MM.1S (cell line): ENCODE measurements at regions not wholly inside any gene's neighbourhood (a gene's known extent, or its start where the extent isn't known, plus 50 kb on each side); places are given as distances from the start of the nearest gene placed in this dataset.

ENCODE experiments used
- DNase-seq: peaks from one replicate; pipeline ENCODE4 v3.0.0-alpha.2; 2015
- H2AFZ ChIP-seq: fragments of 300-600 bp; sonication (generic); 2 replicates; pipeline ENCODE4 v1.6.0; 2016; ENCODE audit warnings: antibody characterized with exemption, low read length
- H3F3A ChIP-seq: fragments of 300-600 bp; sonication (generic); 2 replicates; pipeline ENCODE4 v1.6.1; 2016; ENCODE audit warnings: mild to moderate bottlenecking, antibody characterized with exemption, low read length, moderate library complexity, mixed read lengths; ENCODE audit not compliant: insufficient read depth
- H3K27ac ChIP-seq: fragments of 300-600 bp; sonication (generic); 2 replicates; pipeline ENCODE4 v1.5.1; 2016; ENCODE audit warnings: mild to moderate bottlenecking, low read length
- H3K27me3 ChIP-seq: fragments of 300-600 bp; sonication (generic); replicated peaks from 2 replicates; pipeline ENCODE4 v1.6.0; 2016; ENCODE audit warnings: low read length; ENCODE audit not compliant: insufficient read depth
- H3K36me3 ChIP-seq: fragments of 300-600 bp; sonication (generic); replicated peaks from 2 replicates; pipeline ENCODE4 v1.6.1; 2016; ENCODE audit warnings: mild to moderate bottlenecking, low read length, mixed read lengths; ENCODE audit not compliant: insufficient read depth
- H3K4me1 ChIP-seq: fragments of 300-600 bp; sonication (generic); 2 replicates; pipeline ENCODE4 v1.6.1; 2016; ENCODE audit warnings: low read length, mixed read lengths
- H3K4me2 ChIP-seq: fragments of 300-600 bp; sonication (generic); 2 replicates; pipeline ENCODE4 v1.6.0; 2016; ENCODE audit warnings: low read depth, low read length
- H3K4me3 ChIP-seq: fragments of 300-600 bp; sonication (generic); 2 replicates; pipeline ENCODE4 v1.5.1; 2016; ENCODE audit warnings: low read length, mixed read lengths
- H3K79me2 ChIP-seq: fragments of 300-600 bp; sonication (generic); 2 replicates; pipeline ENCODE4 v1.6.1; 2016; ENCODE audit warnings: mixed run types, low read length, mixed read lengths
- H3K9ac ChIP-seq: fragments of 300-600 bp; sonication (generic); 2 replicates; pipeline ENCODE4 v1.6.1; 2016; ENCODE audit warnings: low read length, mixed read lengths
- H3K9me2 ChIP-seq: fragments of 300-600 bp; sonication (generic); replicated peaks from 2 replicates; pipeline ENCODE4 v1.6.1; 2016; ENCODE audit warnings: mild to moderate bottlenecking, low read length, mixed read lengths; ENCODE audit not compliant: insufficient read depth
- H3K9me3 ChIP-seq: fragments of 300-600 bp; sonication (generic); replicated peaks from 2 replicates; pipeline ENCODE4 v1.6.1; 2016; ENCODE audit warnings: mild to moderate bottlenecking, low read length, mixed read lengths; ENCODE audit not compliant: insufficient read depth
- H4K20me1 ChIP-seq: fragments of 300-600 bp; sonication (generic); 2 replicates; pipeline ENCODE4 v1.6.1; 2016; ENCODE audit warnings: mild to moderate bottlenecking, low read length, moderate library complexity, mixed read lengths; ENCODE audit not compliant: insufficient read depth
- EZH2 ChIP-seq: fragments of 300-600 bp; sonication (generic); optimal IDR thresholded peaks from 2 replicates; pipeline ENCODE3; 2017; ENCODE audit warnings: low read depth, mild to moderate bottlenecking, antibody characterized with exemption, low read length, mixed read lengths
- EZH2phosphoT487 ChIP-seq: fragments of 300-600 bp; sonication (generic); IDR thresholded peaks from 2 replicates; pipeline ENCODE4 v1.6.1; 2018; ENCODE audit warnings: antibody characterized with exemption, low read length
- TF ChIP-seq, protein P1 (sequence below): fragments of 300-600 bp; sonication (generic); IDR thresholded peaks from 2 replicates; pipeline ENCODE4 v1.5.1; 2016; ENCODE audit warnings: antibody characterized with exemption, low read length, mixed read lengths

GRCh38 chr5:68652534-68652965 is 437.0 kb downstream of the PIK3R1 start:
- Histone ChIP-seq H3K4me2 (no peak overlapping the region), H3K9me3 (no peaks in the 10 kb centered on the region), H3K9ac (no peak overlapping the region), H3K4me3 (no peak overlapping the region), H2AFZ (no peak overlapping the region), H3K27me3 (no peaks in the 10 kb centered on the region), H3K27ac (no peak overlapping the region), H3K9me2 (no peaks in the 10 kb centered on the region), H3F3A (no peaks in the 10 kb centered on the region), H4K20me1 (no peaks in the 10 kb centered on the region), H3K4me1 (no peaks in the 10 kb centered on the region), H3K79me2 (no peaks in the 10 kb centered on the region), H3K36me3 (no peaks in the 10 kb centered on the region)
- no peak for TF ChIP-seq EZH2
- no peak for TF ChIP-seq EZH2phosphoT487
- TF ChIP-seq, protein P1, sequence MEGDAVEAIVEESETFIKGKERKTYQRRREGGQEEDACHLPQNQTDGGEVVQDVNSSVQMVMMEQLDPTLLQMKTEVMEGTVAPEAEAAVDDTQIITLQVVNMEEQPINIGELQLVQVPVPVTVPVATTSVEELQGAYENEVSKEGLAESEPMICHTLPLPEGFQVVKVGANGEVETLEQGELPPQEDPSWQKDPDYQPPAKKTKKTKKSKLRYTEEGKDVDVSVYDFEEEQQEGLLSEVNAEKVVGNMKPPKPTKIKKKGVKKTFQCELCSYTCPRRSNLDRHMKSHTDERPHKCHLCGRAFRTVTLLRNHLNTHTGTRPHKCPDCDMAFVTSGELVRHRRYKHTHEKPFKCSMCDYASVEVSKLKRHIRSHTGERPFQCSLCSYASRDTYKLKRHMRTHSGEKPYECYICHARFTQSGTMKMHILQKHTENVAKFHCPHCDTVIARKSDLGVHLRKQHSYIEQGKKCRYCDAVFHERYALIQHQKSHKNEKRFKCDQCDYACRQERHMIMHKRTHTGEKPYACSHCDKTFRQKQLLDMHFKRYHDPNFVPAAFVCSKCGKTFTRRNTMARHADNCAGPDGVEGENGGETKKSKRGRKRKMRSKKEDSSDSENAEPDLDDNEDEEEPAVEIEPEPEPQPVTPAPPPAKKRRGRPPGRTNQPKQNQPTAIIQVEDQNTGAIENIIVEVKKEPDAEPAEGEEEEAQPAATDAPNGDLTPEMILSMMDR: no peak
- no peak for DNase-seq

DNA sequence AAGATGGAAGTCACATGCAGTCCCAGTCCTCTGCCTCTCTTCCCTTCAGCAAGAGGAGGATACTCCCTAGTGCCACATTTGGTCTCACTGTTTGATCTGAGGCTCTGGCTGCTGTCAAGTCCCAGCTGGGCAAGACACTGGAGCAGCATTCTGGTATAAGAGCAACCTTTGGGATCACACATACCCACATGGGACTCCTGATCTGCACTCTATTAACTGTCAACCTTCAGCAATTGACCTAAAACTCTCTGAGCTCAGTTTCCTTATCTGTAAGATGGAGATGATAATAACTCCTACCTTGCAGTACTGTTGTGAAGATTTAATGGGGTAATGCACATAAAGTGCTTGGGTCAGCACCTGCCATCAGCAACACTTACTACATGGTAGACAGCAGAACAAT is 437.9 kb downstream of the PIK3R1 start:
- Histone ChIP-seq H3K9me3 (no peaks in the 10 kb centered on the region), H3K36me3 (no peaks in the 10 kb centered on the region), H4K20me1 (no peaks in the 10 kb centered on the region), H3K27ac (no peak overlapping the region), H2AFZ (no peak overlapping the region), H3K9me2 (no peaks in the 10 kb centered on the region), H3K79me2 (no peaks in the 10 kb centered on the region), H3F3A (no peaks in the 10 kb centered on the region), H3K27me3 (no peaks in the 10 kb centered on the region), H3K4me1 (no peaks in the 10 kb centered on the region), H3K4me3 (no peak overlapping the region), H3K9ac (no peak overlapping the region), H3K4me2 (no peak overlapping the region)
- no peak for DNase-seq
- TF ChIP-seq EZH2phosphoT487 (no peak), EZH2 (no peak)
- TF ChIP-seq, protein P1: no peak

GRCh38 chr5:68657055-68657961 is 436.5 kb upstream of the SLC30A5 start:
- Histone ChIP-seq H3K27ac (no peak overlapping the region), H3K4me3 (no peak overlapping the region), H4K20me1 (no peaks in the 10 kb centered on the region), H3K9ac (no peak overlapping the region), H3K4me2 (no peak overlapping the region), H3K36me3 (no peaks in the 10 kb centered on the region), H3K9me3 (no peaks in the 10 kb centered on the region), H3K79me2 (no peaks in the 10 kb centered on the region), H2AFZ (no peak overlapping the region), H3K4me1 (no peaks in the 10 kb centered on the region), H3K27me3 (no peaks in the 10 kb centered on the region), H3K9me2 (no peaks in the 10 kb centered on the region), H3F3A (no peaks in the 10 kb centered on the region)
- DNase-seq: no peak
- TF ChIP-seq EZH2: no peak
- TF ChIP-seq, protein P1: no peak
- TF ChIP-seq EZH2phosphoT487: no peak
